ENCODE measurements at regions not wholly inside any gene's neighbourhood (a gene's known extent, or its start where the extent isn't known, plus 50 kb on each side); places are given as distances from the start of the nearest gene placed in this dataset.
A peak's percentile ranks its signal among the peaks of the same experiment; 100 is the strongest.

GRCh38 chr10:131448883-131449282, 137.4 kb upstream of the TCERG1L start:
- Histone ChIP-seq H3K9me3 (ENCODE audit: control insufficient read depth, low read depth, low read length) (no peaks in the 10 kb centered on the region), H3K4me3 (ENCODE audit: low read length) (no peak overlapping the region), H3K27ac (ENCODE audit: low read length) (no peak overlapping the region), H3K27me3 (ENCODE audit: control insufficient read depth, insufficient read depth, low read length) (peaks cover 8% of the 10 kb centered on the region), H3K4me1 (ENCODE audit: control insufficient read depth, low read depth, low read length) (peaks cover 11% of the 10 kb centered on the region), H3K9ac (ENCODE audit: low read length) (no peak overlapping the region), H3K36me3 (ENCODE audit: control insufficient read depth, low read depth, low read length) (no peaks in the 10 kb centered on the region)

GRCh38 chr10:131450216-131450765, 138.8 kb upstream of the TCERG1L start:
- Histone ChIP-seq H3K27ac (ENCODE audit: low read length) (no peak overlapping the region), H3K27me3 (ENCODE audit: control insufficient read depth, insufficient read depth, low read length) (peaks cover 8% of the 10 kb centered on the region), H3K9ac (ENCODE audit: low read length) (no peak overlapping the region), H3K9me3 (ENCODE audit: control insufficient read depth, low read depth, low read length) (no peaks in the 10 kb centered on the region), H3K4me1 (ENCODE audit: control insufficient read depth, low read depth, low read length) (peaks cover 11% of the 10 kb centered on the region), H3K4me3 (ENCODE audit: low read length) (no peak overlapping the region), H3K36me3 (ENCODE audit: control insufficient read depth, low read depth, low read length) (no peaks in the 10 kb centered on the region)

- H3K27ac ChIP-seq (ENCODE audit: low read length) = no peak overlapping the region
- H3K27me3 ChIP-seq (ENCODE audit: control insufficient read depth, insufficient read depth, low read length) = peaks cover 8% of the 10 kb centered on the region
- no peaks in the 10 kb centered on the region for H3K9me3 ChIP-seq (ENCODE audit: control insufficient read depth, low read depth, low read length)
- no peak overlapping the region for H3K9ac ChIP-seq (ENCODE audit: low read length)
- H3K36me3 ChIP-seq (ENCODE audit: control insufficient read depth, low read depth, low read length) = no peaks in the 10 kb centered on the region
- H3K4me1 ChIP-seq (ENCODE audit: control insufficient read depth, low read depth, low read length) = peaks cover 11% of the 10 kb centered on the region
- no peak overlapping the region for H3K4me3 ChIP-seq (ENCODE audit: low read length)
These were observed 140.0 kb upstream of the TCERG1L start for GRCh38 chr10:131451407-131452015.

- Histone ChIP-seq H3K36me3 (ENCODE audit: control insufficient read depth, low read depth, low read length) (no peaks in the 10 kb centered on the region), H3K9me3 (ENCODE audit: control insufficient read depth, low read depth, low read length) (no peaks in the 10 kb centered on the region), H3K4me1 (ENCODE audit: control insufficient read depth, low read depth, low read length) (peaks cover 11% of the 10 kb centered on the region), H3K27me3 (ENCODE audit: control insufficient read depth, insufficient read depth, low read length) (peaks cover 8% of the 10 kb centered on the region), H3K27ac (ENCODE audit: low read length) (no peak overlapping the region), H3K9ac (ENCODE audit: low read length) (peak overlapping the region; percentile 31), H3K4me3 (ENCODE audit: low read length) (peak overlapping the region; percentile 57)
These were observed 141.6 kb upstream of the TCERG1L start for GRCh38 chr10:131452926-131453720.

GRCh38 chr10:131453721-131454634, 142.5 kb upstream of the TCERG1L start:
- no peaks in the 10 kb centered on the region for H3K9me3 ChIP-seq (ENCODE audit: control insufficient read depth, low read depth, low read length)
- H3K27ac ChIP-seq (ENCODE audit: low read length) = no peak overlapping the region
- no peaks in the 10 kb centered on the region for H3K36me3 ChIP-seq (ENCODE audit: control insufficient read depth, low read depth, low read length)
- H3K9ac ChIP-seq (ENCODE audit: low read length) = no peak overlapping the region
- peaks cover 8% of the 10 kb centered on the region for H3K27me3 ChIP-seq (ENCODE audit: control insufficient read depth, insufficient read depth, low read length)
- H3K4me3 ChIP-seq (ENCODE audit: low read length) = peak overlapping the region; percentile 57
- H3K4me1 ChIP-seq (ENCODE audit: control insufficient read depth, low read depth, low read length) = peaks cover 11% of the 10 kb centered on the region

- Histone ChIP-seq H3K9me3 (ENCODE audit: control insufficient read depth, low read depth, low read length) (no peaks in the 10 kb centered on the region), H3K4me3 (ENCODE audit: low read length) (no peak overlapping the region), H3K27me3 (ENCODE audit: control insufficient read depth, insufficient read depth, low read length) (peaks cover 8% of the 10 kb centered on the region), H3K27ac (ENCODE audit: low read length) (no peak overlapping the region), H3K4me1 (ENCODE audit: control insufficient read depth, low read depth, low read length) (peaks cover 11% of the 10 kb centered on the region), H3K9ac (ENCODE audit: low read length) (no peak overlapping the region), H3K36me3 (ENCODE audit: control insufficient read depth, low read depth, low read length) (no peaks in the 10 kb centered on the region)
These were observed 144.9 kb upstream of the TCERG1L start for GRCh38 chr10:131456411-131456810.

GRCh38 chr10:131461093-131461492, 149.6 kb upstream of the TCERG1L start:
- Histone ChIP-seq H3K9ac (ENCODE audit: low read length) (no peak overlapping the region), H3K9me3 (ENCODE audit: control insufficient read depth, low read depth, low read length) (no peaks in the 10 kb centered on the region), H3K27ac (ENCODE audit: low read length) (no peak overlapping the region), H3K36me3 (ENCODE audit: control insufficient read depth, low read depth, low read length) (no peaks in the 10 kb centered on the region), H3K27me3 (ENCODE audit: control insufficient read depth, insufficient read depth, low read length) (no peaks in the 10 kb centered on the region), H3K4me3 (ENCODE audit: low read length) (no peak overlapping the region), H3K4me1 (ENCODE audit: control insufficient read depth, low read depth, low read length) (no peaks in the 10 kb centered on the region)

- Histone ChIP-seq H3K9me3 (ENCODE audit: control insufficient read depth, low read depth, low read length) (no peaks in the 10 kb centered on the region), H3K4me3 (ENCODE audit: low read length) (no peak overlapping the region), H3K27me3 (ENCODE audit: control insufficient read depth, insufficient read depth, low read length) (no peaks in the 10 kb centered on the region), H3K36me3 (ENCODE audit: control insufficient read depth, low read depth, low read length) (no peaks in the 10 kb centered on the region), H3K9ac (ENCODE audit: low read length) (no peak overlapping the region), H3K4me1 (ENCODE audit: control insufficient read depth, low read depth, low read length) (no peaks in the 10 kb centered on the region), H3K27ac (ENCODE audit: low read length) (no peak overlapping the region)
These were observed 153.3 kb upstream of the TCERG1L start for GRCh38 chr10:131464789-131465188.

GRCh38 chr10:131469551-131469950, 158.0 kb upstream of the TCERG1L start:
- H3K4me3 ChIP-seq (ENCODE audit: low read length) = no peak overlapping the region
- no peaks in the 10 kb centered on the region for H3K9me3 ChIP-seq (ENCODE audit: control insufficient read depth, low read depth, low read length)
- no peaks in the 10 kb centered on the region for H3K27me3 ChIP-seq (ENCODE audit: control insufficient read depth, insufficient read depth, low read length)
- H3K9ac ChIP-seq (ENCODE audit: low read length) = no peak overlapping the region
- H3K36me3 ChIP-seq (ENCODE audit: control insufficient read depth, low read depth, low read length) = no peaks in the 10 kb centered on the region
- H3K27ac ChIP-seq (ENCODE audit: low read length) = no peak overlapping the region
- no peaks in the 10 kb centered on the region for H3K4me1 ChIP-seq (ENCODE audit: control insufficient read depth, low read depth, low read length)

- H3K9me3 ChIP-seq (ENCODE audit: control insufficient read depth, low read depth, low read length) = no peaks in the 10 kb centered on the region
These were observed 162.1 kb upstream of the TCERG1L start for GRCh38 chr10:131473645-131474044.

GRCh38 chr10:131474416-131474815, 162.9 kb upstream of the TCERG1L start:
- H3K9me3 ChIP-seq (ENCODE audit: control insufficient read depth, low read depth, low read length) = no peaks in the 10 kb centered on the region
- no peaks in the 10 kb centered on the region for H3K36me3 ChIP-seq (ENCODE audit: control insufficient read depth, low read depth, low read length)
- no peak overlapping the region for H3K4me3 ChIP-seq (ENCODE audit: low read length)
- no peaks in the 10 kb centered on the region for H3K27me3 ChIP-seq (ENCODE audit: control insufficient read depth, insufficient read depth, low read length)
- H3K4me1 ChIP-seq (ENCODE audit: control insufficient read depth, low read depth, low read length) = no peaks in the 10 kb centered on the region
- H3K27ac ChIP-seq (ENCODE audit: low read length) = no peak overlapping the region
- H3K9ac ChIP-seq (ENCODE audit: low read length) = no peak overlapping the region

More at GRCh38 chr10:131473645-131474044, 162.1 kb upstream of the TCERG1L start:
- H3K9ac ChIP-seq (ENCODE audit: low read length) = no peak overlapping the region
- no peaks in the 10 kb centered on the region for H3K4me1 ChIP-seq (ENCODE audit: control insufficient read depth, low read depth, low read length)
- no peak overlapping the region for H3K4me3 ChIP-seq (ENCODE audit: low read length)
- H3K27ac ChIP-seq (ENCODE audit: low read length) = no peak overlapping the region
- H3K36me3 ChIP-seq (ENCODE audit: control insufficient read depth, low read depth, low read length) = no peaks in the 10 kb centered on the region
- no peaks in the 10 kb centered on the region for H3K27me3 ChIP-seq (ENCODE audit: control insufficient read depth, insufficient read depth, low read length)

Data from iPS-18a (cell line).